H1 (cell line): ENCODE measurements at regions not wholly inside any gene's neighbourhood (a gene's known extent, or its start where the extent isn't known, plus 50 kb on each side); places are given as distances from the start of the nearest gene placed in this dataset.

Experiments used
- CHD7 ChIP-seq: fragments of 300-600 bp; sonication (generic); IDR thresholded peaks from 2 replicates; pipeline ENCODE4 v1.7.1; 2012; ENCODE audit warnings: low read length, moderate library complexity, mild to moderate bottlenecking, inconsistent platforms; ENCODE audit not compliant: insufficient replicate concordance
- CTCF ChIP-seq, 3 experiments: IDR thresholded peaks; 1 replicate in 2 of 3; 2 replicates in 1 of 3; pipeline versions ENCODE4 v1.5.1 to v1.6.1; 2011; ENCODE audit warnings: low read length in 3 of 3, mild to moderate bottlenecking in 3 of 3, inconsistent platforms in 2 of 3, low read depth in 1 of 3, moderate library complexity in 1 of 3; ENCODE audit not compliant: insufficient read depth in 1 of 3; ENCODE audit errors: control extremely low read depth in 1 of 3

- TF ChIP-seq CHD7: no peak
- TF ChIP-seq CTCF (IDR thresholded peaks at IDR 0.05; ENCODE audit: control extremely low read depth in 1 of 3, insufficient read depth in 1 of 3, low read depth in 1 of 3, low read length in 3 of 3): no peak
These were observed 650.4 kb downstream of the RFPL4B start (continued) for GRCh38 chr6:112997421-112998085.
